Left ventricle myocardium inferior (tissue), 1 donor: ENCODE measurements at regions not wholly inside any gene's neighbourhood (a gene's known extent, or its start where the extent isn't known, plus 50 kb on each side); places are given as distances from the start of the nearest gene placed in this dataset.

Experiments
- DNase-seq: peaks from one replicate; pipeline ENCODE4 v3.0.0-alpha.2; 2020
- H3K27ac ChIP-seq: fragments of 200-600 bp; replicated peaks from 2 replicates; pipeline ENCODE4 v1.8.0; 2021
- H3K27me3 ChIP-seq: fragments of 200-600 bp; 2 replicates; pipeline ENCODE4 v1.8.0; 2021; ENCODE audit warnings: low read depth
- H3K36me3 ChIP-seq: fragments of 200-600 bp; 2 replicates; pipeline ENCODE4 v1.8.0; 2021
- H3K4me1 ChIP-seq: fragments of 200-600 bp; 2 replicates; pipeline ENCODE4 v1.8.0; 2021
- H3K4me3 ChIP-seq: fragments of 200-600 bp; 2 replicates; pipeline ENCODE4 v1.8.0; 2021; ENCODE audit warnings: mild to moderate bottlenecking, moderate library complexity
- H3K9me3 ChIP-seq: fragments of 200-600 bp; replicated peaks from 2 replicates; pipeline ENCODE4 v1.8.0; 2021
- intact Hi-C: fragments of 100-400 bp; cut with micrococcal nuclease; formaldehyde crosslinking; loops from one replicate; pipeline ENCODE4 v1.11.0; 2022
- TF ChIP-seq, protein P1 (sequence below): fragments of 200-600 bp; IDR thresholded peaks from 2 replicates; pipeline ENCODE4 v1.8.0; 2021; ENCODE audit warnings: antibody characterized with exemption, mild to moderate bottlenecking, borderline replicate concordance
- donor health status: DM: no; HTN: yes; CAD: no; lungs with severe emphysema.

DNA sequence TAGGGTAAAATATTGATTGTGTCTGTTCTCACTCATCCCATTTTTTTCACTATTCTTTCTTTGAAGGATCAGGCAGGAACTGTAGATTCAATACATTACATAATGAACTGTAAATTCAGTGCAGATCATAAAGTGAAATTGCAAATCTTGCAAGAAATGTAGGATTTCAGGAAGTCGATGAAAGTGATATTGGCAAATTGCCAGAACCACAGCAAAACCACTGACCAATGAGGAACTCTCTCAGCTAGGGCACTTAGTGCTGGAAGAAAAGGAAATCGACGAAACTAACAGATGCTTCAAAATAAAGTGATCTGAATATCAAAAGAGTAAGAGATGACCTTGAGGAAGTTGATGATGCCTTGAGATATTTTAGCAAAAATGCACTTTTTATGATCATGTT, 157.6 kb downstream of the AACS start:
- intact Hi-C loops, result no loop called here
- TF ChIP-seq, protein P1, sequence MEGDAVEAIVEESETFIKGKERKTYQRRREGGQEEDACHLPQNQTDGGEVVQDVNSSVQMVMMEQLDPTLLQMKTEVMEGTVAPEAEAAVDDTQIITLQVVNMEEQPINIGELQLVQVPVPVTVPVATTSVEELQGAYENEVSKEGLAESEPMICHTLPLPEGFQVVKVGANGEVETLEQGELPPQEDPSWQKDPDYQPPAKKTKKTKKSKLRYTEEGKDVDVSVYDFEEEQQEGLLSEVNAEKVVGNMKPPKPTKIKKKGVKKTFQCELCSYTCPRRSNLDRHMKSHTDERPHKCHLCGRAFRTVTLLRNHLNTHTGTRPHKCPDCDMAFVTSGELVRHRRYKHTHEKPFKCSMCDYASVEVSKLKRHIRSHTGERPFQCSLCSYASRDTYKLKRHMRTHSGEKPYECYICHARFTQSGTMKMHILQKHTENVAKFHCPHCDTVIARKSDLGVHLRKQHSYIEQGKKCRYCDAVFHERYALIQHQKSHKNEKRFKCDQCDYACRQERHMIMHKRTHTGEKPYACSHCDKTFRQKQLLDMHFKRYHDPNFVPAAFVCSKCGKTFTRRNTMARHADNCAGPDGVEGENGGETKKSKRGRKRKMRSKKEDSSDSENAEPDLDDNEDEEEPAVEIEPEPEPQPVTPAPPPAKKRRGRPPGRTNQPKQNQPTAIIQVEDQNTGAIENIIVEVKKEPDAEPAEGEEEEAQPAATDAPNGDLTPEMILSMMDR, result no peak
- no peaks in the 10 kb centered on the region for H3K9me3 ChIP-seq

DNA sequence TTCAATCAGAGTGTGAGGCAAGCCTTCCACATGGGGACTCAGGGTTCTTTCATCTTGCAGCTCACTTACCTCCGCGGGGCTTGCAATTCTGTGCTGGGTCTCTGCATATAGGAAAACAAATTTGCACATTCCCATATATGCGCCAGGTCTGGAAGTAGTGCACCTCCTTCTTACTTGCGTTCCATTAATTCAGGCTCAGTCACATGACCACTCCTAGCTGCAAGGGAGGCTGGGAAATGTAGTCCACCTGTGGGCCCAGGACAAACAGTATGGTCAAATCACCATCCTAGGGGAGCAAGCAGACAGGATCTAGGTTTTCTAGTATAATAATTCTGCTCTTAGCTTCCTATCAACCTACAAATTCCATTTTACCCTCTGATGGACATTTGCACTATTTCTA, 160.4 kb downstream of the AACS start:
- Histone ChIP-seq H3K36me3 (no peaks in the 10 kb centered on the region), H3K27me3 (peaks cover 26% of the 10 kb centered on the region), H3K9me3 (no peaks in the 10 kb centered on the region), H3K27ac (no peak overlapping the region), H3K4me3 (no peak overlapping the region), H3K4me1 (no peaks in the 10 kb centered on the region)
- no peak for DNase-seq
- TF ChIP-seq, protein P1, result no peak
- intact Hi-C loops, result no loop called here

More for the DNA sequence above, 157.6 kb downstream of the AACS start:
- no peak overlapping the region for H3K4me3 ChIP-seq
- no peaks in the 10 kb centered on the region for H3K36me3 ChIP-seq
- no peaks in the 10 kb centered on the region for H3K4me1 ChIP-seq
- no peak overlapping the region for H3K27ac ChIP-seq
- no peak for DNase-seq
- peaks cover 40% of the 10 kb centered on the region for H3K27me3 ChIP-seq

- no peak for DNase-seq
- TF ChIP-seq, protein P1, result no peak
- Histone ChIP-seq H3K4me3 (no peak overlapping the region), H3K27ac (no peak overlapping the region), H3K4me1 (no peaks in the 10 kb centered on the region), H3K36me3 (no peaks in the 10 kb centered on the region), H3K27me3 (peaks cover 8% of the 10 kb centered on the region), H3K9me3 (no peaks in the 10 kb centered on the region)
- intact Hi-C loops, result no loop called here
Measured at GRCh38 chr12:125228519-125229260, 163.5 kb downstream of the AACS start.

DNA sequence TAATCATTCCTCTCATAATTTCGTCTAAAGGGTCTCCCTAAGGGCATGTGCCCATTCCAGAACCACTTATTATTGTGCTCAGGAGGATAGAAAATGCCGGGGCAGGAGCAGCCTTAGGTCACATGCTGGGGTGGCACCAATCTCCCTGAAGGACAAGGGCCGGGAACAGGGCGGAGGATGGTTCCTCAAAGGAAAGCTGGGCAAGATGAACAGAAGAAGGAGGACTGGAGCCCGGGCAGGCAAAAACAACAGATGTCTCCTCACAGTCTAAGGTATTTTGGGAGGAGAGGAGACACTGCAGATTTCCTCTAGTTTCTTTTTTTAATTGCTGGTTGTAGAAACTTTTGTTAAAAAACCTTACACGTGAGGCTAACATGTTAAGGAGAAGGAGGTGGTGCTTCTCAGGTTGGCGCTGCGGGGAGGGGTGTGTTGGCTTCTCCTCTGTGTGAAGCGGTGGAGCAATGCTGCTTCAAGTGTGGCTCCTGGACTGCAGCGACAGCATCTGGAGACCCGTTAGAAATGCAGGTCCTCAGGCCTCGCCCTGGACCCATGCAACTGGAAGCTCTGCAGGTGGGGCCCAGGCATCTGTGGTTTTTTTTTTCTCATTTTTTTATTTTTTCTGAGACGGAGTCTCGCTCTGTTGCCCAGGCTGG, 164.8 kb downstream of the AACS start:
- DNase-seq, result no peak
- H3K4me3 ChIP-seq, result no peak overlapping the region
- H3K4me1 ChIP-seq, result no peaks in the 10 kb centered on the region
- H3K9me3 ChIP-seq, result no peaks in the 10 kb centered on the region
- no peak overlapping the region for H3K27ac ChIP-seq
- peaks cover 8% of the 10 kb centered on the region for H3K27me3 ChIP-seq
- TF ChIP-seq, protein P1, result no peak
- H3K36me3 ChIP-seq, result no peaks in the 10 kb centered on the region
- intact Hi-C loops, result no loop called here

DNA sequence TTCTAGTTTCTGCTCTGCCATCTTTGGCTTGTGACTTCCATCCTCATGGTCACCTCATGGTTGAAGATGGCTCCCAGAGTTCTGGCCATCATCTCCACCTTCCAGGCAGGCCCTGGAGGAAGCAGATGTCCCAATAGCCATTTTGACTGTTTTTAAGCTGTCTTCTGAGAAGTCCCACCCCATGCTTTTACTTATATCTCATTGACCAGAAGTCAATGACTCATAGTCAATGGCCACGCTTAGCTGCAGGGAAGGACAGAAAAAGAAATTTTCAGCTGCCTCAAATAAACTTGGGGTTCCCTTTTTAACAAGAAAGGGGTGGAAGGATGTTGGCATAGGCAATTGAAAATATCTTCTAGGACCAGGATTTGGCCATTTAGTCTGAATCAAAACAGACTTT, 168.1 kb downstream of the AACS start:
- Histone ChIP-seq H3K4me3 (no peak overlapping the region), H3K27me3 (peaks cover 13% of the 10 kb centered on the region), H3K9me3 (no peaks in the 10 kb centered on the region), H3K36me3 (no peaks in the 10 kb centered on the region), H3K27ac (no peak overlapping the region), H3K4me1 (no peaks in the 10 kb centered on the region)
- DNase-seq, result no peak
- TF ChIP-seq, protein P1, result no peak
- intact Hi-C loops, result no loop called here
